NCI-H524 treated with DMSO at 0.1 percent for 48 hours (cell line): ENCODE measurements at regions not wholly inside any gene's neighbourhood (a gene's known extent, or its start where the extent isn't known, plus 50 kb on each side); places are given as distances from the start of the nearest gene placed in this dataset.

Source experiments
- DNase-seq: peaks from one replicate; lab custom pipeline; 2025; lab: John Stamatoyannopoulos, UW

DNA sequence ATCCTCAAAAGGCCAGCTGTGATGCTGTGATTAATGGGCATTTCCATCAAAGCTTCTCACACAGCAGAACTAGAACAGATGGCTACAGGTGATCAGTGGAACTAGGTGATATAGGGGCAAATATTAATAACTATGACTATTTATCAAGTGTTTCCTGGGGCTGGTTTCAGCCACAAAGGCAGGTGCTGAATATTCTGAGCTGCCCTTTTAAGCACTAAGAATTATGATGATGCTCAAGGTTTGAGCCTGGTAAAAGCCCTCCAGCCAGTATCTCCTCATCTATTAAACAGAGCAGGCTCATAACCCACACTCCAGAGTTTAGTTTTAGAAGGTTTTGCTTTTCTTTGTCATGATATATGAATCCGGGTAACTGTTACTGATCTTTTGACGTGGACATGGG, 129.5 kb upstream of the ACP3 start:
- no peak for DNase-seq

DNA sequence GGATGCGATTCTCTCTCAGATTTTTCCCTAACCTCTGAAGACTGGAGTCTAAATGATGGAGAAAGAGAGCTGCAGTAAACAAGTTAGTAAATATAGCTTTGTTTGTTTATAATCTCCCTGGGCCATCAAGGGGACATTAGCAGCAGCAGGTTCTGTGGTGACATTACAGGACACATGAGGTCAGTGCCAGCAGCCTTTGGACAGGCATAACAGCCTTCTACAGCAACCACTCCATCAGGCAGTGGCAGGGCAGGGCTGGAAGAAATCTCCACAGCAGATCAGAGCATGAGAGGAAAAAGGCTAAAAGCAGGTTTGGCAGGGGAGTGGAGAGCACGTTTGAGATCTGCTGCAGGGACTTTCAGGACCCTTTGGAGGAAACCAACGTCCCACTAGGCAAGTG, 127.6 kb upstream of the ACP3 start:
- no peak for DNase-seq

DNA sequence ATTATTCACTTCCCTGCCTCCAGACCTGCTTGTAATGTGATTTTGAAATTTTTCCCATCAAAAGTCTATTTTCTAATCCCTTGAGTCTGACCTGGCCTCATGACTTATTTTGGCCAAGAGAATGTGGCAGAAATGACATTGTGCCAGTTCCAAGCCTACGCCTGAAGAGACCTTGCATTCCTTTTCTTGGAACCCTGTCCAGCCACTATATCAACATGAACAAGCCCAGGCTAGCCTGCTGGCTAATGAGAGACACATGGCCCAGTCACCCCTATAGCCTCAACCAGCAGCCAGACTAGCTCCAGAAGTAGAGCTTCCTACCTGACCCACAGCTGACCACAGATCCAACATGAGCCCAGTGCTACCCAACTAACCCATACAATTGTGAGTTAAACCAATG, 121.1 kb upstream of the ACP3 start:
- no peak for DNase-seq

DNA sequence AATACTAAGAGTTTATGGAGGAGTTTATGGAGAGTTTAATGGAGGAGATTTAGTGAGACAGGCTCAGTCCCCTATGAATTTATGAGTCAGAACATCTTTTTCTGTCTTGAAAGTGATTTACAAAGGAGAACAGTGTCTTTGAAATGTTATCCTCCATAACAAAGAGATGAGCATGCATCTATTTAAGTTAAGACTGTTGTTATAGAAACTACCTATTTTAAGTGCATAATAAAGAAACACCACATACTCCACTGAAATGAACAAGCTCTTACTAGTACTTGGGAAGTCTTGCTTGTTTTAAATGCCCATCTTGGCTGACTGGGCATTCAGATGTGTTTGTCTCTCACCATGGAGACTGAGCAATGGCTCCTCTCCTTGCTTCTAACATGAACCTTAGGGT, 118.7 kb upstream of the ACP3 start:
- no peak for DNase-seq

DNA sequence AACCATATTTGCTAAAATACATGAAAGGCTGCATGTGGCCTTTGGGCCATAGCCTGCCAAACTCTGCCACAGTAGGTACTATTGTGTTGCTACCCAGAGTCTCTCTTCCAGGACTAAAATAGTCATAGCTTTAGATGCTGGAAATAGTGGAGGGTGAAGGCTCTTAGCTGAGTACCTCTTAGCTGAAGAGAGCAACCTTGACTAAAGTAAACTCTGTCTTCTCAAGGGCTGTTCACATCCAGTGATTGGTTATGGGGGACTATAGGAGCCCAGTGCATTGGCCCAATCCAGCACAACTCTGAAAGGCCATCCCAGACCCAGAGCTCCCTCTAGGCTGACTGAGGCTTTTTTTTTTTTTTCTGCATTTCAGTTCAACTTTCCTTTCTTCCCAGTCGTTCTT, 117.8 kb upstream of the ACP3 start:
- DNase-seq: no peak

DNA sequence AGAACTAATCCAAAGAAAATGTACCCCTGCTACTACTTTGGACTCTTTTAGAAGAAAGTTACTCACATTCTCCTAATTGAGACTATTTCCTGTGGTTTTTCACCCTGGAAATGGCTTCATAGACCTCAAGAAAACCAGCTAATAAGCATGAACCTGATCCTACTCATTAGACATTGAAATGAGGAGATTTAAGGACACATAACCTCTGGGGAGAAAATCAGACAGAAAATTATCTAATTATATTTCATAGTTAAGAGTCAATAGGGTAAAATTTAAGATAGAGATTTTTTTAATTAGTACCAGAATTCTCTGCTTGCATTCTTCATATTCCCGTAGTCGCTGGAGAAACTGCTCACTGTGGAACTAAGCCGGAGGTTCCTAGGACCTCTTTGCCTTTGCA, 114.6 kb upstream of the ACP3 start:
- no peak for DNase-seq

DNA sequence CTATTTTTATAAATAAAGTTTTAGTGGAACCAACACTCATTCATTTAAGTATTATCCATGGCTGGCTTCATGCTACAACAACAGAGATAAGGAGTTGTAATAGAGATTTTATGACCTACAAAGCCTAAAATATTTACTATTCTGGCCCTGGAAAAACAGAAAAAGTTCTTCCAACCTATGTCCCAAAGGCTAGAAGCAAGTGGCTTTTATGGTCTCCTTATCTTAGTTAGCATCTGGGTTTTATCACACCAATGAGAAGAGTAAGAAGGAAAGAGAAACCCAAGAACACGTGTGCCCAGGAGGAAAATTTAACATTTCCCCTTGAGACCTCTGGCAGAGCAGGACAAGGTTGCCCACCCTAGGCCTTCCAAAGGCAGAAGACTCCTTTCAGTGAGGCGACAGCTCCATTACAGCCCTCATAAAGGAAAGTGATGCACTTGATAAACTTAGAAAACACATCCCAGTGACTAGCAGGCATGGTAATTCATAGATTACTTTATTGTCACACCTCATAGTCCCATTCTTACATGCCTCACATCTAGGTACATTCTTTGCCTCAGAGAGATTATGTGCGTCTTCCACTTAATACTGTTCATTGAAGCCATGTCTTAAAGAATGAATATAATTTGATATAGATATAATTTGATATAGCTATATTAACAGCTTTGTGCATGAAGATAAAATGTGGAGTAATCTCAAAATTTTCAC, 113.2 kb upstream of the ACP3 start:
- DNase-seq: no peak

DNA sequence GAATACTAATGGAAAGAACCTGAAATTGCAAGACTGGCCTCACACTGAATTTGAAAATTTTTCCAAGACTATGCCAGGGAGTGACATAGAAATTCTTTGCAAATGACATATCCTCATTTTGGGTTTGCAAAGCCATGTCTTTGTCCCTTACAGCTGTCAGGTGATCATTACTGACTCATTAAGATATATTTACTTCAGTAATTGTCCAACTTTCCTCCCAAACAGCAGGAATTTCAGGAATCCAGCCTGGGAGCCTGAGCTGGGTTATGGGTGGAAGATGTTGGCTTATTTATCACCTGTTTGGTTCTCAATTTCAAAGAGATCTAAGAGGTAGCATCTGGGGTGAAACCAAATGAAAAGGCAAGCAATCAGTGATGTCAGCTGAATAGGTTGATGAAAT, 111.6 kb upstream of the ACP3 start:
- no peak for DNase-seq

DNA sequence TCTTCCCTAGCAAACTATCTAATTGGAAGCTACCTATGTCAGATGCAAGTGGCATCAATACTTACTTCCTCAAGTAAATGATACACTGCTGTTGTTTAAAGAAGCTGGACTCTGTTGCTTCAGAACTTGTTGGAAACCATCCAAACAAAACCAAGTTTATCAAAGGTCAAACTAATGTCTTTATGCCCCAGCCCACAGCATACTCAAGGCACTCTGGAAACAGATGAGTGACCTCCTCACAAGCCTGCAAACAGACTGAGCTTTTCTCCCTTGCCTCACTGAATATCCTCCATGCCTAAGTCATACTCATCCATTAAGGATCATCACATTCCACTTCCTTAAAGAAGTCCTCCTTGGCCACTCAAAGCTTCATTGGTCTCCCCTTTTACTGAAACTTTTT, 107.4 kb upstream of the ACP3 start:
- no peak for DNase-seq

DNA sequence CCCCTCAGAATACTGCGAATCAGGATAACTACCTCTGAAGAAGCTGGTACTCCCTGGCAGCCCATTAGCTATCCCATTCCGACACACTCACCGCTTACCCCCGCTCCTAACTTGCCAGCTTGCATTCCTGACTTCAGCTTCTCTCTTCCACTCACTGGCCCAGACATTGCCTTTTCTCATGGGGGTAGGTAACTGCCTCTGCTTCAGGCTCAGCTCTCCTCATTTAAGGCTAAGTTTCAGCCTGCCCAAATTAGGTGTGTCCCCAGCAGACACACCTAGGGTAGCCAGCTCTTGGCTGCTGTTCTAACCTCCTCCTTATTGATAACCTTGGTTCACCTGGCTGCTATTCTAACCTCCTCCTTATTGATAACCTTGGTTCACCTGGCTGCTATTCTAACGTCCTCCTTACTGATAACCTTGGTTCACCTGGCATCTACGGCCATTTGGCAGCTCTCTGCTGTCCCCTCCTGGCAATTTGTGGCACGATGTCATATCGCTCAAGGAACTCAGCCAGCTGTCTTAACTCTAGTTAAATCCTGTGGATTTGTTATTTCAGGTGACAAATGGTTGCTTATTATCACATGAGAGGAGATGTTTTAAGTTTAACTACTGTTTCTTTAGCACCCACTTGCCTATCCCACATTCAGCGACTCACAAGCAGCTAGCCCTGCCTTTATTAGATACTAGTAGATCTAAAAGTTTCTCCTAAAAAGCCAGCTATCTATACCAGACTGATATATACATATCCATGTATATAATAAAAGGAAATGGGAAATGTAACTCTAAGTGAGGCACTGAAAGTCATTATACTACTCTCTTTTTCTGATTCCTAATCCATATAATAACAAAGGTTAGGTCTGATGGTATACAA, 106.5 kb upstream of the ACP3 start:
- no peak for DNase-seq

DNA sequence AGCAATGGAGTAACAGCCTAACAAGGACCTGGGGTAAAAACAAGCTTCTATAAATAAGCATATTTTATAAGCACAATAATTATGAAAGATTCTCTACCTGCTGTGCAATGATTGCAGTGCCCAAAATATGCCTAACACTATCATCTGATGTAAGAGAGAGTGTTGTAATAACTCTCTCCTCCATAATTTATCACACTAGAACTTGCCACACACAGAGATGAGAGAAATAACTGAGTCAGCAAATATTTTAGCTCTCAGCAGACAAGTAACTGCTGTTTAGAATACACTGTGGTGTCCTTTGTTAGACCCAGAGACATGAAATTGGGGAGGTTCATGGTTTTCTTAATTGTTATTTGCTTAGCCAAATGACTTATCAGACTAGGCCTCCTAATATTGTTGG, 105.3 kb upstream of the ACP3 start:
- no peak for DNase-seq

DNA sequence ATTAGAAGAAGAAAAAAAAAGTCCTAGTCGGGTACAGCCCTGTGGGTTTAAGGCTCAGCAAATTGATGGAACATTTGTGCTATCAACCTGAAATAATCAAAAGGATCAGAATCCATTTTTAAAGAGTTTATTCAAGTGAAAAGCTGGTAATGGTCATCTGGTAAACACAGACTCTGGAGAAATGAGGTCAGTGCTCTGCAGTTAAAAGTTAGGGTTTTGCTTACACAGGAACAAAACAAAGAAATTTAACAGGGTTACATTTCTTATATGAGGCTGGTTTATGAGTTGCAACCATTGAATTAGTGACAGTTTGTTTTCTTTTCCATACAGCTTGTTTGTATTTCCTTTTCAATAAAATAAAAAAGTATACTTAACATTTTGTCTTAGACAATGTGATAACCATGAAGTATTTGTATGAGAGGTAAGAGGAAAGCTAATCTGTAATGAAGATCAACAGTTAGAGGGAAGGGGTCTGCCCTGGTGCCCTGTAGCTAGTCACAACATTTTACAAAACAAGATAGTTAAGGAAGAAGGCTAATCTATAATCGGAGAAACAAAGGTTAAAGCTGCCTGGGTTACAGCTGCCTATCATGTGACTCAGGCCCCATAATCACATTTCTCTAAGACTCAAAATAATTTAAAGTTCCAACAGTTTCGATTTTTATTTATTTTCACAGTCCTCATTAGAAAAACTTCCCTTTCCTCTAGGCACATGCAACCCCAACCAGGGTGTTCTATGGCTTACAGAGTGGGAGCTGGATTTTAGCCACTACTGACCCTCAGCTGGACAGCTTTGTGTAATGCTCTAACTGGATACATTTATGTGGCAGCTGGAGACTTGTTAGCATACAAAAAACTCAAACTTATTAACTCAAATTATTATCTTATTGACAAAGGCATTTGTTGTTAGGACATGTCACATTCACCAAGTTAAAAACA, 98.1 kb upstream of the ACP3 start:
- no peak for DNase-seq

DNA sequence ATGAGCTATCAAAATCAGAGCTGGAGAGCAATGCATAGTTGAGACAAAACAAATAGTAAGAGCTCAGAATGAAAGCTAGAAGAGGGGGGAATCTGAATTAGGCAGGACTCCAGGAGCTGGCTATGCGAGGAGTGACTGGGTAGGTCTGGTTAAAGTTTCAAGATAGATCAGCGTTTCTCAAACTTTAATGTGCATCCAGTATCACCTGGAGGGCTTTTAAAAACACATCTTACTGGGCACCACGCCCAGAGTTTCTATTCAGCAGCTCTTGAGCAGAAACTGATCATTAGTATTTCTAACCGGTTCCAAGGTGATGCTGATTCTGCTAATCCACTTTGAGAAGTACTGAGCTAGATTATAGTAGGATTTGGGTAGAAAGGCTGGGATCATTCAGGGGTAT, 96.2 kb upstream of the ACP3 start:
- no peak for DNase-seq

DNA sequence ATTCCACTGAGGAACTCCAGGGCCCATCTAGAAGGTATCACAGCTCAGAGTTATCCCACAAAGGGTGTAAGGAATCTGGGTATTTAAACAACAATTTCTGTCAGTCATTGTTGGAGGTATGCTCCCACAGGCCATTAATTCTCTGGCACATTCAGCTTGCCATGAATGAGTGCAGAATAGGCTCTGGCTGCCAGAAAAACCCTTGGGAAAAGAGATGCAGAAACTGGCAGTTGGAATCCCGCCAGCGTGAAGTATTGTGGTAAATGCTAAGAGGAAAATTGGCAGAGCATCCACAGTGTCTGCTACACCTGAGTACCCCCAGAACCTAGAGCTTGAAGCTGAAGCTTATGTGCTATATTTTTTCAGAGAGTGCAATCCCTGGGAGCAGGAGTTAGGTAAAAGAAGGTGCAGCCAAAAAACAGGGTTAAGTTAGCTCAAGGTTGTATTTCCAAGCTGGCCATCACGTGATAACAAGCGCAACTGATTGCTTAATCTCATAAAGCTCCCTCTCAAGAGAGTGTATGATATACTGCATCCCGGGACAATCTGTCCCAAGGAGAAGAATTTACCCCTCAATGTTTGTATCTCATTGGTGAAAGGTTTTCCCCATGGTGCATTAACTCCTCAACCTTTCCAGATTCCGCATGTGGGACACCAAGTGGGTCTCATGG, 94.2 kb upstream of the ACP3 start:
- no peak for DNase-seq

DNA sequence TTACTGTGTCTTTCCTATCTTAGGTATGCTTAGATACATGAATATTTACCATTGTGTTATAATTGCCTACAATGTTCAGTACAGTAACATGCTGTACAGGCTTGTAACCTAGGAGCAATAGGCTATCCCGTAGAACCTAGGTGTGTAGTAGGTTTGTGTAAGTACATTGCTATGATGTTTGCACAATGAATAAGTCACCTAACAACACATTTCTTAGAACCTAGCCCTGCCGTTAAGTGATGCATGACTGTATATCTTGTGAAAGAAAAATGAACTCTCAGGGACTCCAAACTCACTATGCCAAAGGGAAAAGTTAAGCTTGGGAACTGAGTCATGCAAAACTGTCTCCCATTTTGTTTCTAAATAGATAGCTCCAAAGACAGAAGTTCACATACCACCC, 91.5 kb upstream of the ACP3 start:
- no peak for DNase-seq

DNA sequence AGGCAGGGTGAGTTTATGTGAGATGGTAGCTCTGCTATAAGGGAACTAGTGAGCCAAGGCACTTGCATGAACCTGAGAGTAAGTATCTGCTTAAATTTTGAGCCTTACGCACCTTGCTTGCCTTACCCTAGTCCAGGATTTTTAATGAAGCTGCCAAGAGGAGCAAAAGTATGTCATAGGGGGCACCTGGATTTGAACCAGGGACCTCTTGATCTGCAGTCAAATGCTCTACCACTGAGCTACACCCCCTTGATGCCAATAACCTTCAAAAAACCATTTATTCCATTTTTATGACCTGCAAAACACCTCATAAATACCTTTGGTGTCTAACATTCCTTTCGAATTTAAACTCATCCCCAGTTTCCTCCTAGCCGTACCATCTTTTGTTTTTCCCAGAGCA, 88.3 kb upstream of the ACP3 start:
- DNase-seq: no peak

DNA sequence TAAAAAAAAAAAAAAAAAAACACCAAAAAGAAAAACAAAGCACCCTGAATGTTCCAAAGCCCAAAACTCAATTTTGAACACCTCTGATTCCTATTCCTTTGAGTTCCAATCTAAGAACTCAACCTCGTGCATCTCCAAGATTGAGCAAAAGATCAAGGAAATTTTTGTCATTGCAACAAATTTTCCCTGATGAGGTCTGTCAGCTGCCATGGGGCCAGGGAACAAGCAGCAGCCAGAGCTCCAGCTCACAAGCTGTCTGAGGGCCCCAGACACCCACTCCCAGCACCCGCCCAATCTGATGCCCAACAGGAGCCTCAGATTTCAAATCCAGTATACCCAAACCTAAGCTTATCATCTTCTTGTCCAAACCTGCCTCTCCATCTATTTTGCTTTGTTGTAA, 87.6 kb upstream of the ACP3 start:
- DNase-seq: no peak

DNA sequence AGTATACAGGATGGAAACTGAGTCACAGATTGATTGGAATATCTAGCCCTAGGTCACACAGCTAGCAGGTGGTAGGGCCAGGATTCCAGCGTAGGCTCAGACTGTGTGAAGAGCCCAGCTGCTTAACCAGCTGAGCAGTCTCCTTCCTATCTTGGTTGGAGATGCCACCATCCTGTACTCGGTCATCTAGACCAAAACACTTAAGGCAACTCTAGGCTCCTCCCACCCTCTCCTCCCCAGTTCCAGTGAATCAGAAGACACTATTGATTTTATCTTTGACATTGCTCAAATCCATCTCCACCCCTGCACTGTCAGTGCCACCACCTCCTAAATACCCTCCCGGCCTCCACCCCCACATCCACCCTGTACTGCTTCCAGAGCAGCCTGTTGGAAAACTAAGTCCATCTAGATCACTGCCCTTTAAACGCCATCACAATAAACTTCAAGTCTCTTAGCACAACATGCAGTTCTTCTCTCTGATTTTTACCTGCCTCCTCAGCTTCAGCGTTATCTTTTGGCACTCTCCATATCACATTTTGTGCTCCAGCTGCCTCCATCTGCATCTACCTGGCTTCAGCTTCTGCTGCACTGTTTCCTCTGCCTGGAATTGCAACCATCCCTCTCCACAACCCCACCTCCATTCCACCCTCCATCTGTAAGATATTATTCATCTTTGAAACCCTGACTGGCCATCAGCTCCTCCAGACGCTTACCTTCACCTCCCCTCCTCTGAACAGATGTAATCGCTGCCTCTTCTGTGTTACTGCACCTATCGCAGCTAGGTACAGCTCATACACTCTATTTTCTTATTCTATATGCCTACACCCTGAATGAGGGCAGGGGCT, 86.8 kb upstream of the ACP3 start:
- DNase-seq: no peak

DNA sequence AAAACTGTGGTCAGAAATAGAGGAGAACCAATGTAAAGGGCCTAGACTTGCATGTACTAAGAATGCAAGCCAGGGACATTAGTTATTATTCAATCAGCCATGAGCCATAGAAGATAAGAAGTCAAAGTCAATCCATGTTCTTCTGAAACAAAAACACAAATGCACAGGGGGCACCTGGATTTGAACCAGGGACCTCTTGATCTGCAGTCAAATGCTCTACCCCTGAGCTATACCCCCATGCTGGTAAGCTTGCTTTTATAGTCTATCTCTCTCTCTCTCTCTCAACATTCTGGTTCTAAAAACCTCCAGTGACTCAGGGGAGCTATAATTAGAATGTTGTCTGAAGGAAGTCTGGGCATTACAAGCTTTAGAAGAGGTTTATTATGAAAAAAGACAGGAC, 85.6 kb upstream of the ACP3 start:
- no peak for DNase-seq

DNA sequence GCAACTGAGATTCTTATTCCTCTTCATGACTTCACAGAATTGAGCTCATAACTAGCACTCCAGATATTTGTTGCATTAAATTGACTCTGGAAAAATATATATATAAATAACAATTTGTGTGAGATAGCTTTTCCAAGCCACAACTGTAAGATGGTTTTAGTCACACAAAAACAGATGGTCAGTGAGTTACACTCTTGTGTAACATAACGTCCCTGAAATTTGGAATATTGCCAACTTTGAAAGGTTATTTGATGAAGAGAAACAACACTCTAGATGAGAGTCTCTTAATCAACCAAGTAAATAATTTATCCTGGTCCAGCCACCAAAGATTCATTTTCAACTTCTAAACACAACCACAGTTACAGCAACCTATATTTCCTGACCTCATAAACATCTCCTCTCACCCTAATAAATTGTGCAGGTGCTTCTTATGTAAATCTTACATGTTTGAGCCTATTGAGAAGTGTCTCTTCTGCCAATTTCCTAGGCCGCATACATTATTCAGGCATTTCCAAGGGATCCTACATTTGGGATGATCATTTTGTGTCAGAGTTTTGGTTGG, 84.9 kb upstream of the ACP3 start:
- peak; percentile 23 for DNase-seq
